Neuronal stem cell (in vitro differentiated cells): ENCODE measurements at regions not wholly inside any gene's neighbourhood (a gene's known extent, or its start where the extent isn't known, plus 50 kb on each side); places are given as distances from the start of the nearest gene placed in this dataset.

Experiments used
- DNase-seq: peaks from one replicate; pipeline ENCODE4 v3.0.0-alpha.2; 2013; ENCODE audit warnings: low spot score
- H2AFZ ChIP-seq: one replicate; pipeline ENCODE4 v1.6.1; 2013; ENCODE audit warnings: mild to moderate bottlenecking, low read length, inconsistent platforms
- H2AK5ac ChIP-seq: 2 replicates; pipeline ENCODE4 v1.6.1; 2013; ENCODE audit warnings: low read depth, mild to moderate bottlenecking, inconsistent platforms, low read length, moderate library complexity, mixed read lengths
- H2BK120ac ChIP-seq: 2 replicates; pipeline ENCODE4 v1.6.1; 2013; ENCODE audit warnings: low read depth, mild to moderate bottlenecking, inconsistent platforms, low read length, moderate library complexity, mixed read lengths
- H2BK12ac ChIP-seq: one replicate; pipeline ENCODE4 v1.6.1; 2013; ENCODE audit warnings: low read length, inconsistent platforms
- H2BK15ac ChIP-seq: 2 replicates; pipeline ENCODE4 v1.6.1; 2013; ENCODE audit warnings: mild to moderate bottlenecking, low read length, inconsistent platforms, mixed read lengths
- H2BK5ac ChIP-seq: one replicate; pipeline ENCODE4 v1.6.1; 2013; ENCODE audit warnings: inconsistent platforms, mild to moderate bottlenecking, low read length, moderate library complexity
- H3K14ac ChIP-seq: one replicate; pipeline ENCODE4 v1.6.1; 2013; ENCODE audit warnings: low read length, inconsistent platforms
- H3K18ac ChIP-seq: 2 replicates; pipeline ENCODE4 v1.6.1; 2013; ENCODE audit warnings: low read length, inconsistent platforms
- H3K23ac ChIP-seq: 2 replicates; pipeline ENCODE4 v1.6.1; 2013; ENCODE audit warnings: low read depth, mild to moderate bottlenecking, mixed read lengths, low read length, inconsistent platforms; ENCODE audit not compliant: poor library complexity
- H3K27ac ChIP-seq: replicated peaks from 3 replicates; pipeline ENCODE4 v1.5.1; 2013; ENCODE audit warnings: low read length, inconsistent platforms
- H3K27me3 ChIP-seq, 3 experiments: 2 replicates each; pipeline ENCODE4 v1.6.1; 2013; ENCODE audit warnings: low read length in 3 of 3, mild to moderate bottlenecking in 2 of 3, inconsistent platforms in 1 of 3, low read depth in 1 of 3, mixed read lengths in 1 of 3, moderate library complexity in 1 of 3; ENCODE audit not compliant: control insufficient read depth in 3 of 3, insufficient read depth in 3 of 3
- H3K36me3 ChIP-seq, 2 donors: replicated peaks in 1 of 2; 2 replicates each; pipeline ENCODE4 v1.6.1; 2013; ENCODE audit warnings: low read length in 2 of 2; ENCODE audit not compliant: control insufficient read depth in 2 of 2, insufficient read depth in 2 of 2
- H3K4ac ChIP-seq: 2 replicates; pipeline ENCODE4 v1.6.1; 2013; ENCODE audit warnings: inconsistent platforms, mild to moderate bottlenecking, low read length, moderate library complexity
- H3K4me1 ChIP-seq, 2 donors: 1 replicate in 1 of 2; 2 replicates in 1 of 2; pipeline ENCODE4 v1.6.1; 2013; ENCODE audit warnings: low read length in 2 of 2, low read depth in 1 of 2; ENCODE audit not compliant: control insufficient read depth in 2 of 2, insufficient read depth in 1 of 2
- H3K4me2 ChIP-seq: one replicate; pipeline ENCODE4 v1.6.1; 2013; ENCODE audit warnings: mild to moderate bottlenecking, low read length, inconsistent platforms; ENCODE audit not compliant: insufficient read depth, poor library complexity, severe bottlenecking
- H3K4me3 ChIP-seq, 2 donors: 2 replicates each; pipeline ENCODE4 v1.5.1; 2013; ENCODE audit warnings: low read length in 2 of 2, mild to moderate bottlenecking in 2 of 2, inconsistent platforms in 1 of 2, moderate library complexity in 1 of 2
- H3K79me1 ChIP-seq: one replicate; pipeline ENCODE4 v1.6.1; 2013; ENCODE audit warnings: low read depth, mild to moderate bottlenecking, inconsistent platforms, low read length, moderate library complexity
- H3K9ac ChIP-seq: one replicate; pipeline ENCODE4 v1.6.1; 2013; ENCODE audit warnings: mild to moderate bottlenecking, low read depth, low read length, inconsistent platforms; ENCODE audit not compliant: poor library complexity
- H3K9me3 ChIP-seq, 2 donors: replicated peaks in 1 of 2; 2 replicates each; pipeline versions ENCODE3 to v1.6.1; 2013; ENCODE audit warnings: low read length in 2 of 2, mild to moderate bottlenecking in 2 of 2, inconsistent platforms in 1 of 2, low read depth in 1 of 2, mixed read lengths in 1 of 2, moderate library complexity in 1 of 2; ENCODE audit not compliant: control insufficient read depth in 2 of 2, insufficient read depth in 1 of 2
- H4K8ac ChIP-seq: one replicate; pipeline ENCODE4 v1.6.1; 2013; ENCODE audit warnings: low read depth, mild to moderate bottlenecking, inconsistent platforms, low read length, moderate library complexity
- H4K91ac ChIP-seq: one replicate; pipeline ENCODE4 v1.6.1; 2013; ENCODE audit warnings: low read length, low read depth, mild to moderate bottlenecking, inconsistent platforms; ENCODE audit not compliant: poor library complexity
- WGBS, 2 donors: extraction: QIAGEN DNeasy Blood & Tissue Kit; methylation state at CpG; one replicate each; pipeline ENCODE4 v1.1.7; 2013; ENCODE audit warnings: missing lambda C conversion rate in 2 of 2, mixed read lengths in 1 of 2; ENCODE audit not compliant: insufficient read length in 2 of 2, insufficient replicate concordance in 1 of 2; ENCODE audit errors: extremely low coverage in 2 of 2; 5-methylcytosine and 5-hydroxymethylcytosine counted together

GRCh38 chr3:152937234-152937633 is 102.3 kb downstream of the P2RY1 start:
- Histone ChIP-seq H2BK120ac (no peak overlapping the region), H3K4me2 (no peak overlapping the region), H3K4me1 (no peaks in the 10 kb centered on the region), H3K23ac (no peak overlapping the region), H3K79me1 (no peaks in the 10 kb centered on the region), H2AK5ac (no peak overlapping the region), H3K4me3 (no peak overlapping the region), H3K27me3 (no peaks in the 10 kb centered on the region), H3K9ac (no peak overlapping the region), H2AFZ (no peak overlapping the region), H3K18ac (no peak overlapping the region), H3K9me3 (no peaks in the 10 kb centered on the region), H4K8ac (no peak overlapping the region), H4K91ac (no peak overlapping the region), H3K4ac (no peak overlapping the region), H2BK12ac (no peak overlapping the region), H2BK15ac (no peak overlapping the region), H3K27ac (no peak overlapping the region), H2BK5ac (no peak overlapping the region), H3K14ac (no peak overlapping the region), H3K36me3 (no peaks in the 10 kb centered on the region)
- no CpG with 5 or more reads among the region's 2 CpGs for WGBS, 2 donors
- DNase-seq: no peak

GRCh38 chr3:152938974-152939636 is 104.2 kb downstream of the P2RY1 start:
- H3K9ac ChIP-seq: no peak overlapping the region
- H3K27me3 ChIP-seq: no peaks in the 10 kb centered on the region
- no CpG with 5 or more reads among the region's 1 CpG for WGBS, 2 donors
- no peak overlapping the region for H2AK5ac ChIP-seq
- H2BK5ac ChIP-seq: no peak overlapping the region
- no peak overlapping the region for H3K4ac ChIP-seq
- H2BK12ac ChIP-seq: no peak overlapping the region
- H2BK15ac ChIP-seq: no peak overlapping the region
- H3K9me3 ChIP-seq: peaks cover 0 to 1% of the 10 kb centered on the region in 2 donors
- H3K18ac ChIP-seq: no peak overlapping the region
- H3K79me1 ChIP-seq: no peaks in the 10 kb centered on the region
- no peak for DNase-seq
- H2BK120ac ChIP-seq: no peak overlapping the region
- H3K4me1 ChIP-seq: no peaks in the 10 kb centered on the region
- no peak overlapping the region for H2AFZ ChIP-seq
- no peak overlapping the region for H4K8ac ChIP-seq
- H3K4me3 ChIP-seq: no peak overlapping the region
- no peaks in the 10 kb centered on the region for H3K36me3 ChIP-seq
- no peak overlapping the region for H4K91ac ChIP-seq
- H3K14ac ChIP-seq: no peak overlapping the region
- no peak overlapping the region for H3K23ac ChIP-seq
- H3K27ac ChIP-seq: no peak overlapping the region
- no peak overlapping the region for H3K4me2 ChIP-seq

GRCh38 chr3:152941859-152942258 is 106.9 kb downstream of the P2RY1 start:
- H3K9me3 ChIP-seq: peaks cover 0 to 1% of the 10 kb centered on the region in 2 donors
- no peak overlapping the region for H3K4me2 ChIP-seq
- no peak overlapping the region for H3K23ac ChIP-seq
- H3K27ac ChIP-seq: no peak overlapping the region
- no CpG with 5 or more reads among the region's 3 CpGs for WGBS, 2 donors
- H3K4me1 ChIP-seq: no peaks in the 10 kb centered on the region
- H3K36me3 ChIP-seq: no peaks in the 10 kb centered on the region
- no peak overlapping the region for H2BK5ac ChIP-seq
- no peak overlapping the region for H2BK12ac ChIP-seq
- no peak overlapping the region for H2BK120ac ChIP-seq
- no peak overlapping the region for H3K4ac ChIP-seq
- DNase-seq: no peak
- no peak overlapping the region for H3K14ac ChIP-seq
- H4K8ac ChIP-seq: no peak overlapping the region
- H2AFZ ChIP-seq: no peak overlapping the region
- no peak overlapping the region for H3K4me3 ChIP-seq
- no peak overlapping the region for H2AK5ac ChIP-seq
- H3K9ac ChIP-seq: no peak overlapping the region
- no peaks in the 10 kb centered on the region for H3K27me3 ChIP-seq
- no peak overlapping the region for H3K18ac ChIP-seq
- H3K79me1 ChIP-seq: no peaks in the 10 kb centered on the region
- H2BK15ac ChIP-seq: no peak overlapping the region
- no peak overlapping the region for H4K91ac ChIP-seq

- no peak overlapping the region for H4K8ac ChIP-seq
- H2AFZ ChIP-seq: no peak overlapping the region
- H3K4me1 ChIP-seq: no peaks in the 10 kb centered on the region
- H3K4me2 ChIP-seq: no peak overlapping the region
- H2BK5ac ChIP-seq: no peak overlapping the region
- no peaks in the 10 kb centered on the region for H3K27me3 ChIP-seq
- H3K9me3 ChIP-seq: peaks cover 0 to 1% of the 10 kb centered on the region in 2 donors
- no peak for DNase-seq
- H3K14ac ChIP-seq: no peak overlapping the region
- H3K9ac ChIP-seq: no peak overlapping the region
- H3K4ac ChIP-seq: no peak overlapping the region
- no peak overlapping the region for H2AK5ac ChIP-seq
- no peak overlapping the region for H3K4me3 ChIP-seq
- H3K18ac ChIP-seq: no peak overlapping the region
- no peaks in the 10 kb centered on the region for H3K36me3 ChIP-seq
- H3K27ac ChIP-seq: no peak overlapping the region
- no peak overlapping the region for H3K23ac ChIP-seq
- H3K79me1 ChIP-seq: no peaks in the 10 kb centered on the region
- H2BK15ac ChIP-seq: no peak overlapping the region
- H2BK12ac ChIP-seq: no peak overlapping the region
- WGBS, 2 donors: no CpG with 5 or more reads among the region's 3 CpGs
- no peak overlapping the region for H2BK120ac ChIP-seq
- no peak overlapping the region for H4K91ac ChIP-seq
Measured at GRCh38 chr3:152942366-152942765, 107.4 kb downstream of the P2RY1 start.
